Thymus (tissue), 11 donors: ENCODE measurements at regions not wholly inside any gene's neighbourhood (a gene's known extent, or its start where the extent isn't known, plus 50 kb on each side); places are given as distances from the start of the nearest gene placed in this dataset.

Experiments used
- DNase-seq, 9 donors: peaks; one replicate each; pipeline ENCODE4 v3.0.0-alpha.2; 2013; ENCODE audit warnings: low spot score in 9 of 9, low read depth in 6 of 9, missing footprints in 1 of 9
- H3K27ac ChIP-seq, 2 donors: one replicate each; pipeline ENCODE4 v1.5.1; 2013; ENCODE audit warnings: control low read depth in 1 of 2, low read depth in 1 of 2, low read length in 1 of 2, mild to moderate bottlenecking in 1 of 2, moderate library complexity in 1 of 2
- H3K27me3 ChIP-seq, 2 donors: one replicate each; pipeline ENCODE4 v1.5.1; 2013; ENCODE audit warnings: low read length in 1 of 2; ENCODE audit not compliant: control insufficient read depth in 2 of 2, insufficient read depth in 1 of 2
- H3K36me3 ChIP-seq, 2 donors: one replicate each; pipeline ENCODE4 v1.5.1; 2013; ENCODE audit warnings: low read length in 1 of 2, mild to moderate bottlenecking in 1 of 2, moderate library complexity in 1 of 2; ENCODE audit not compliant: control insufficient read depth in 2 of 2, insufficient read depth in 2 of 2
- H3K4me1 ChIP-seq, 2 donors: one replicate each; pipeline ENCODE4 v1.5.1; 2013; ENCODE audit warnings: low read length in 2 of 2; ENCODE audit not compliant: control insufficient read depth in 2 of 2, insufficient read depth in 2 of 2
- H3K4me3 ChIP-seq, 2 donors: one replicate each; pipeline ENCODE4 v1.5.1; 2013; ENCODE audit warnings: low read length in 2 of 2, control low read depth in 1 of 2, mild to moderate bottlenecking in 1 of 2
- H3K9me3 ChIP-seq, 2 donors: one replicate each; pipeline ENCODE4 v1.5.1; 2013; ENCODE audit warnings: low read length in 1 of 2, mild to moderate bottlenecking in 1 of 2; ENCODE audit not compliant: control insufficient read depth in 2 of 2, insufficient read depth in 1 of 2
- WGBS: extraction: QIAGEN DNeasy Blood & Tissue Kit; methylation state at CpG from one replicate; pipeline ENCODE4 v1.1.7; 2013; 5-methylcytosine and 5-hydroxymethylcytosine counted together
- donor health status: healthy.

- no peaks in the 10 kb centered on the region for H3K36me3 ChIP-seq
- no peaks in the 10 kb centered on the region for H3K27me3 ChIP-seq
- peaks cover 0 to under 1% of the 10 kb centered on the region in 2 donors for H3K4me1 ChIP-seq
- DNase-seq: no peak
- no peak overlapping the region for H3K27ac ChIP-seq
- no peak overlapping the region for H3K4me3 ChIP-seq
- no peaks in the 10 kb centered on the region for H3K9me3 ChIP-seq
- WGBS: 96% methylated on average over 1 of the region's 1 CpG
These were observed 353.2 kb upstream of the SOX5 start for GRCh38 chr12:24302708-24303107.

GRCh38 chr12:24297516-24297915, 348.0 kb upstream of the SOX5 start:
- no peak overlapping the region for H3K4me3 ChIP-seq
- H3K36me3 ChIP-seq: no peaks in the 10 kb centered on the region
- H3K27me3 ChIP-seq: no peaks in the 10 kb centered on the region
- H3K27ac ChIP-seq: no peak overlapping the region
- 97% methylated on average over 5 of the region's 5 CpGs for WGBS
- no peaks in the 10 kb centered on the region for H3K9me3 ChIP-seq
- H3K4me1 ChIP-seq: no peaks in the 10 kb centered on the region
- DNase-seq: no peak

GRCh38 chr12:24293549-24293948, 344.1 kb upstream of the SOX5 start:
- H3K36me3 ChIP-seq: no peaks in the 10 kb centered on the region
- H3K4me1 ChIP-seq: no peaks in the 10 kb centered on the region
- no peak overlapping the region for H3K4me3 ChIP-seq
- DNase-seq: no peak
- H3K27ac ChIP-seq: no peak overlapping the region
- no peaks in the 10 kb centered on the region for H3K9me3 ChIP-seq
- 97% methylated on average over 1 of the region's 1 CpG for WGBS
- no peaks in the 10 kb centered on the region for H3K27me3 ChIP-seq

GRCh38 chr12:24287963-24288362, 338.5 kb upstream of the SOX5 start:
- Histone ChIP-seq H3K4me1 (no peaks in the 10 kb centered on the region), H3K4me3 (no peak overlapping the region), H3K36me3 (no peaks in the 10 kb centered on the region), H3K27me3 (no peaks in the 10 kb centered on the region), H3K9me3 (no peaks in the 10 kb centered on the region), H3K27ac (no peak overlapping the region)
- DNase-seq: no peak
- whole genome bisulfite sequencing: 100% methylated on average over 1 of the region's 1 CpG

- Histone ChIP-seq H3K4me1 (no peaks in the 10 kb centered on the region), H3K27ac (no peak overlapping the region), H3K9me3 (no peaks in the 10 kb centered on the region), H3K4me3 (no peak overlapping the region), H3K36me3 (no peaks in the 10 kb centered on the region), H3K27me3 (no peaks in the 10 kb centered on the region)
- DNase-seq: no peak
- 99% methylated on average over 3 of the region's 3 CpGs for WGBS
These were observed 336.0 kb upstream of the SOX5 start for GRCh38 chr12:24285448-24285847.

GRCh38 chr12:24281341-24281740, 331.9 kb upstream of the SOX5 start:
- H3K27ac ChIP-seq: no peak overlapping the region
- no peak overlapping the region for H3K4me3 ChIP-seq
- no peaks in the 10 kb centered on the region for H3K9me3 ChIP-seq
- no peaks in the 10 kb centered on the region for H3K36me3 ChIP-seq
- H3K4me1 ChIP-seq: no peaks in the 10 kb centered on the region
- no peak for DNase-seq
- H3K27me3 ChIP-seq: no peaks in the 10 kb centered on the region
- 99% methylated on average over 5 of the region's 5 CpGs for WGBS

- Histone ChIP-seq H3K36me3 (no peaks in the 10 kb centered on the region), H3K9me3 (no peaks in the 10 kb centered on the region), H3K4me3 (no peak overlapping the region), H3K4me1 (no peaks in the 10 kb centered on the region), H3K27me3 (no peaks in the 10 kb centered on the region), H3K27ac (no peak overlapping the region)
- peak in 3 of 9 donors; percentile 2 to 41 (median 4) for DNase-seq
- WGBS: 56% methylated on average over 6 of the region's 6 CpGs
These were observed 330.8 kb upstream of the SOX5 start for GRCh38 chr12:24280056-24280842.

- DNase-seq: no peak
- no peak overlapping the region for H3K27ac ChIP-seq
- H3K4me1 ChIP-seq: no peaks in the 10 kb centered on the region
- no peaks in the 10 kb centered on the region for H3K36me3 ChIP-seq
- H3K27me3 ChIP-seq: no peaks in the 10 kb centered on the region
- H3K9me3 ChIP-seq: no peaks in the 10 kb centered on the region
- no peak overlapping the region for H3K4me3 ChIP-seq
These were observed 329.4 kb upstream of the SOX5 start for GRCh38 chr12:24278832-24279231.

GRCh38 chr12:24270965-24271364, 321.5 kb upstream of the SOX5 start:
- H3K36me3 ChIP-seq: no peaks in the 10 kb centered on the region
- H3K4me3 ChIP-seq: no peak overlapping the region
- no peak overlapping the region for H3K27ac ChIP-seq
- WGBS: 99% methylated on average over 2 of the region's 2 CpGs
- no peak for DNase-seq
- H3K27me3 ChIP-seq: no peaks in the 10 kb centered on the region
- no peaks in the 10 kb centered on the region for H3K9me3 ChIP-seq
- H3K4me1 ChIP-seq: no peaks in the 10 kb centered on the region
